ENCODE measurements at regions not wholly inside any gene's neighbourhood (a gene's known extent, or its start where the extent isn't known, plus 50 kb on each side); places are given as distances from the start of the nearest gene placed in this dataset.
"Not testable (repeated sequence)": the region's sequence is repeated elsewhere in the genome, so short reads cannot be mapped to it uniquely, and the experiment has no call there.

- no peak for DNase-seq
Measured at GRCh38 chr5:54404568-54404967, 50.9 kb upstream of the HSPB3 start.

GRCh38 chr5:54403885-54404416, 51.5 kb upstream of the HSPB3 start:
- no peak for DNase-seq

- no peak for DNase-seq
Measured at GRCh38 chr5:54403121-54403520, 52.4 kb upstream of the HSPB3 start.

GRCh38 chr5:54401515-54401914, 54.0 kb upstream of the HSPB3 start:
- DNase-seq: no peak

GRCh38 chr5:54398191-54398590, 57.3 kb upstream of the HSPB3 start:
- no peak for DNase-seq

GRCh38 chr5:54397420-54397819, 58.1 kb upstream of the HSPB3 start:
- DNase-seq: no peak

GRCh38 chr5:54393007-54393406, 62.5 kb upstream of the HSPB3 start:
- DNase-seq: not testable (repeated sequence)

GRCh38 chr5:54390539-54391031, 64.9 kb upstream of the HSPB3 start:
- DNase-seq: no peak

- DNase-seq: peak; percentile 96
Measured at GRCh38 chr5:54390015-54390414, 65.5 kb upstream of the HSPB3 start.

- not testable (repeated sequence) for DNase-seq
Measured at GRCh38 chr5:54389399-54389798, 66.1 kb upstream of the HSPB3 start.

GRCh38 chr5:54388811-54389210, 66.7 kb upstream of the HSPB3 start:
- no peak for DNase-seq

- no peak for DNase-seq
Measured at GRCh38 chr5:54388409-54388808, 67.1 kb upstream of the HSPB3 start.

GRCh38 chr5:54387659-54388232, 67.8 kb upstream of the HSPB3 start:
- DNase-seq: no peak

- no peak for DNase-seq
Measured at GRCh38 chr5:54387031-54387430, 68.5 kb upstream of the HSPB3 start.

GRCh38 chr5:54385994-54386393, 69.5 kb upstream of the HSPB3 start:
- no peak for DNase-seq

GRCh38 chr5:54384356-54384933, 71.1 kb upstream of the HSPB3 start:
- no peak for DNase-seq

GRCh38 chr5:54383941-54384340, 71.6 kb upstream of the HSPB3 start:
- no peak for DNase-seq

GRCh38 chr5:54383225-54383901, 72.1 kb upstream of the HSPB3 start:
- DNase-seq: no peak

- DNase-seq: not testable (repeated sequence)
Measured at GRCh38 chr5:54381319-54381718, 70.9 kb upstream of the ARL15 start.

- no peak for DNase-seq
Measured at GRCh38 chr5:54379590-54379989, 69.2 kb upstream of the ARL15 start.

GRCh38 chr5:54378707-54379106, 68.3 kb upstream of the ARL15 start:
- DNase-seq: no peak

GRCh38 chr5:54377339-54377738, 67.0 kb upstream of the ARL15 start:
- DNase-seq: not testable (repeated sequence)

- DNase-seq: no peak
Measured at GRCh38 chr5:54370982-54371381, 60.6 kb upstream of the ARL15 start.

- DNase-seq: no peak
Measured at GRCh38 chr5:54367844-54368243, 57.5 kb upstream of the ARL15 start.

Data from NCI-H1694 treated with DMSO at 0.1 percent for 48 hours (cell line).